K562 (cell line): ENCODE measurements at regions not wholly inside any gene's neighbourhood (a gene's known extent, or its start where the extent isn't known, plus 50 kb on each side); places are given as distances from the start of the nearest gene placed in this dataset.

Experiments used
- ATAC-seq: fragments of 200-7000 bp; cut with Tn5 transposase; 3 replicates; pipeline ENCODE4 v1.9.1; 2020; ENCODE audit warnings: moderate library complexity
- BruUV-seq: library from RNA; stranded (reverse); fragments of 400-500 nt; replicated peaks from 2 replicates; lab custom pipeline; 2021; lab: Mats Ljungman, UMichigan
- CTCF ChIA-PET: fragments of 300-600 bp; formaldehyde crosslinking; extraction: SDS; loops from one replicate; lab custom pipeline; 2021; ENCODE audit warnings: low intra/inter-chr PET ratio; lab: Yijun Ruan, JAX
- POLR2A ChIA-PET: fragments of 300-600, 350-650 bp; sonication (Branson Sonifier 250); formaldehyde crosslinking; extraction: SDS; loops from one replicate; lab custom pipeline; 2021; ENCODE audit warnings: antibody characterized with exemption, inconsistent platforms; lab: Yijun Ruan, JAX
- DNase-seq, 4 experiments: peaks; one replicate each; pipeline versions ENCODE4 v3.0.0 to v3.0.0-alpha.2; 2011 to 2018; ENCODE audit warnings: low spot score in 3 of 4, mixed read lengths in 3 of 4; ENCODE audit errors: extremely low read depth in 1 of 4
- FAIRE-seq: peaks from 2 replicates; lab custom pipeline; 2011; peaks lifted over from hg19 to GRCh38; lab: Jason Lieb, UNC
- H2AFZ ChIP-seq: 2 replicates; pipeline ENCODE4 v1.6.0; 2011; ENCODE audit warnings: low read depth, low read length, control low read depth, inconsistent platforms
- H3K27ac ChIP-seq: fragments of 200-600 bp; 3 replicates; pipeline ENCODE4 v1.8.0; 2011; ENCODE audit warnings: low read depth, mild to moderate bottlenecking, control low read depth, inconsistent platforms, low read length, moderate library complexity, mixed read lengths; ENCODE audit errors: extremely low read depth
- H3K27me3 ChIP-seq, 2 experiments: fragments of 300-600 bp in 1 of 2; 2 replicates in 1 of 2; 3 replicates in 1 of 2; pipeline versions ENCODE4 v1.6.0 to v1.8.0; 2011; ENCODE audit warnings: inconsistent platforms in 2 of 2, low read length in 2 of 2, mild to moderate bottlenecking in 1 of 2, mixed read lengths in 1 of 2, moderate library complexity in 1 of 2; ENCODE audit not compliant: control insufficient read depth in 2 of 2, insufficient read depth in 2 of 2
- H3K36me3 ChIP-seq: fragments of 300-600 bp; 3 replicates; pipeline ENCODE4 v1.8.0; 2011; ENCODE audit warnings: mild to moderate bottlenecking, low read length, inconsistent platforms; ENCODE audit not compliant: control insufficient read depth, insufficient read depth
- H3K4me1 ChIP-seq, 2 experiments: fragments of 200-600 bp in 1 of 2; replicated peaks in 1 of 2; 2 replicates in 1 of 2; 3 replicates in 1 of 2; pipeline versions ENCODE4 v1.5.1 to v1.8.0; 2011; ENCODE audit warnings: inconsistent platforms in 2 of 2, low read length in 2 of 2, mild to moderate bottlenecking in 1 of 2, mixed read lengths in 1 of 2, moderate library complexity in 1 of 2; ENCODE audit not compliant: control insufficient read depth in 2 of 2, insufficient read depth in 2 of 2
- H3K4me2 ChIP-seq: 2 replicates; pipeline ENCODE4 v1.6.1; 2011; ENCODE audit warnings: low read length, control low read depth, inconsistent platforms, mixed read lengths; ENCODE audit not compliant: insufficient read depth
- H3K4me3 ChIP-seq: fragments of 200-600 bp; sonication (generic), shearing (Covaris generic); 2 replicates; pipeline ENCODE4 v1.5.1; 2016; ENCODE audit warnings: control low read depth, inconsistent platforms
- H3K79me2 ChIP-seq: fragments of 200-600 bp; 3 replicates; pipeline ENCODE4 v1.8.0; 2011; ENCODE audit warnings: low read length, inconsistent platforms; ENCODE audit not compliant: control insufficient read depth, insufficient read depth
- H3K9ac ChIP-seq, 2 experiments: 2 replicates each; pipeline versions ENCODE4 v1.6.0 to v1.6.1; 2011; ENCODE audit warnings: low read depth in 2 of 2, low read length in 2 of 2, control low read depth in 1 of 2, inconsistent platforms in 1 of 2, mild to moderate bottlenecking in 1 of 2, mixed read lengths in 1 of 2; ENCODE audit not compliant: insufficient read depth in 1 of 2
- H3K9me1 ChIP-seq: one replicate; pipeline ENCODE4 v1.6.0; 2011; ENCODE audit warnings: inconsistent platforms, mild to moderate bottlenecking, low read length, moderate library complexity; ENCODE audit not compliant: control insufficient read depth, insufficient read depth
- H3K9me3 ChIP-seq: replicated peaks from 2 replicates; pipeline ENCODE4 v1.5.1; 2011; ENCODE audit warnings: low read depth, low read length, inconsistent platforms; ENCODE audit not compliant: control insufficient read depth, insufficient read depth
- H4K20me1 ChIP-seq: replicated peaks from 2 replicates; pipeline ENCODE4 v1.6.1; 2011; ENCODE audit warnings: low read length, inconsistent platforms, mixed read lengths; ENCODE audit not compliant: control insufficient read depth, insufficient read depth
- MCM5 ChIP-seq: fragments of 450-650 bp; IDR thresholded peaks from 2 replicates; pipeline ENCODE4 v1.6.1; 2016; ENCODE audit warnings: low read depth
- REST ChIP-seq, 2 experiments: fragments of 450-650 bp; formaldehyde crosslinking in 1 of 2; IDR thresholded peaks; 2 replicates each; pipeline versions ENCODE4 v1.4.0 to v1.6.1; 2014 to 2020; ENCODE audit warnings: mild to moderate bottlenecking in 2 of 2, borderline replicate concordance in 1 of 2, low read depth in 1 of 2
- STAT6 ChIP-seq: sonication (generic); formaldehyde crosslinking; IDR thresholded peaks from 2 replicates; pipeline ENCODE4 v1.8.1; 2023; ENCODE audit warnings: mild to moderate bottlenecking, missing genetic modification reagents
- ZNF431 ChIP-seq: sonication (generic); formaldehyde crosslinking; IDR thresholded peaks from 2 replicates; pipeline ENCODE4 v1.8.0; 2022; ENCODE audit warnings: mild to moderate bottlenecking, missing genetic modification reagents
- ZNF785 ChIP-seq: fragments of 250-450 bp; sonication (Bioruptor Pico); IDR thresholded peaks from 2 replicates; pipeline ENCODE4 v1.4.0; 2020; ENCODE audit warnings: mild to moderate bottlenecking
- WGBS: fragments of 100-300 bp; shearing (Covaris generic); methylation state at CpG from one replicate; pipeline ENCODE4 v1.1.6; 2016; ENCODE audit warnings: low coverage, mixed read lengths; ENCODE audit not compliant: insufficient coverage; ENCODE audit errors: missing lambda C conversion rate; 5-methylcytosine and 5-hydroxymethylcytosine counted together
- in situ Hi-C: fragments of 300-500 bp; cut with MboI; formaldehyde crosslinking; loops from 4 replicates; pipeline ENCODE4 v1.15.0; 2018; ENCODE audit warnings: inconsistent platforms, mixed read lengths
- intact Hi-C: fragments of 100-400 bp; cut with micrococcal nuclease; formaldehyde crosslinking; loops from 2 replicates; pipeline ENCODE4 v1.14.2; 2022
- TF ChIP-seq, protein P1 (sequence below): fragments of 250-450 bp; sonication (Bioruptor Pico); IDR thresholded peaks from 2 replicates; pipeline ENCODE4 v1.5.0; 2022; ENCODE audit warnings: mild to moderate bottlenecking

DNA sequence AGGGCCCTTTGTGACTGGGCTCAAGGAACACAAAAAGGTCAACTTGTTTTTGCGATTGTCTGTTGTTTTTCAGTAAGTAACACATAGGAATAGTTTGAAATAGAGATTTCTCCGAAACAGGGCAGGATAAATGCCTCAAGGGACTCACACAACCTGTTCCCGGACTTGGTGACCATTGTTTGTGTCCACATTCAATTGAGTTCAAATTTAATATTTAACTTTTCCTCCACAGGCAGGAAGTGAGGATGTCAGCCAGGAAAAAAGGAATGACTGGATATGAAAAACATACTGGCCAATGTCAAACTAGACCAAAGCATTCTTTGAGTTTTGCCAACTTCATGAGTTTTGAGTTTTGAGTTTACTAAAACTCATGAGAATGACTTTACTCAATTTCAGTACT lies 72.7 kb downstream of the SPATA31C2 start:
- Histone ChIP-seq H3K9me1 (no peaks in the 10 kb centered on the region), H3K27ac (no peak overlapping the region), H3K27me3 (peaks cover 0 to 5% of the 10 kb centered on the region in 2 experiments; a peak in 1 of 5 replicates), H3K79me2 (no peaks in the 10 kb centered on the region), H3K4me1 (no peaks in the 10 kb centered on the region), H4K20me1 (no peaks in the 10 kb centered on the region), H2AFZ (no peak overlapping the region), H3K4me2 (no peak overlapping the region), H3K4me3 (no peak overlapping the region), H3K9ac (no peak overlapping the region), H3K36me3 (no peaks in the 10 kb centered on the region), H3K9me3 (no peaks in the 10 kb centered on the region)
- 0% methylated on average over 3 of the region's 3 CpGs for whole genome bisulfite sequencing
- ATAC-seq (no peak), DNase-seq (no peak), FAIRE-seq (no peak)
- ChIA-PET POLR2A (no interaction called here), CTCF (no interaction called here)
- in situ Hi-C loops, result no loop called here
- BruUV-seq, result no TSS peak
- intact Hi-C loops, result no loop called here
- TF ChIP-seq, protein P1, sequence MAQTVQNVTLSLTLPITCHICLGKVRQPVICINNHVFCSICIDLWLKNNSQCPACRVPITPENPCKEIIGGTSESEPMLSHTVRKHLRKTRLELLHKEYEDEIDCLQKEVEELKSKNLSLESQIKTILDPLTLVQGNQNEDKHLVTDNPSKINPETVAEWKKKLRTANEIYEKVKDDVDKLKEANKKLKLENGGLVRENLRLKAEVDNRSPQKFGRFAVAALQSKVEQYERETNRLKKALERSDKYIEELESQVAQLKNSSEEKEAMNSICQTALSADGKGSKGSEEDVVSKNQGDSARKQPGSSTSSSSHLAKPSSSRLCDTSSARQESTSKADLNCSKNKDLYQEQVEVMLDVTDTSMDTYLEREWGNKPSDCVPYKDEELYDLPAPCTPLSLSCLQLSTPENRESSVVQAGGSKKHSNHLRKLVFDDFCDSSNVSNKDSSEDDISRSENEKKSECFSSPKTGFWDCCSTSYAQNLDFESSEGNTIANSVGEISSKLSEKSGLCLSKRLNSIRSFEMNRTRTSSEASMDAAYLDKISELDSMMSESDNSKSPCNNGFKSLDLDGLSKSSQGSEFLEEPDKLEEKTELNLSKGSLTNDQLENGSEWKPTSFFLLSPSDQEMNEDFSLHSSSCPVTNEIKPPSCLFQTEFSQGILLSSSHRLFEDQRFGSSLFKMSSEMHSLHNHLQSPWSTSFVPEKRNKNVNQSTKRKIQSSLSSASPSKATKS, result no peak
- TF ChIP-seq ZNF431 (no peak), REST (IDR thresholded peaks at IDR 0.05; ENCODE audit: borderline replicate concordance) (no peak), REST (CRISPR knock-in tag; IDR thresholded peaks at IDR 0.05; ENCODE audit: low read depth) (no peak), STAT6 (no peak), ZNF785 (CRISPR knock-in tag) (no peak), MCM5 (no peak)
